Tibial nerve (tissue), 4 donors: ENCODE measurements at regions not wholly inside any gene's neighbourhood (a gene's known extent, or its start where the extent isn't known, plus 50 kb on each side); places are given as distances from the start of the nearest gene placed in this dataset.

Source experiments
- EP300 ChIP-seq, 2 donors: sonication (generic); formaldehyde crosslinking; IDR thresholded peaks; one replicate each; pipeline ENCODE4 v1.6.1; 2017; ENCODE audit warnings: antibody characterized with exemption in 2 of 2, mild to moderate bottlenecking in 1 of 2
- POLR2A ChIP-seq, 2 donors: fragments of 450-650 bp; IDR thresholded peaks; one replicate each; pipeline ENCODE4 v1.6.1; 2017; ENCODE audit warnings: antibody characterized with exemption in 2 of 2, mild to moderate bottlenecking in 2 of 2, moderate library complexity in 2 of 2
- TF ChIP-seq, protein P1 (sequence below), 5 experiments: fragments of 200-600 bp in 3 of 5; fragments of 450-650 bp in 2 of 5; sonication (generic) in 3 of 5; IDR thresholded peaks; one replicate each; pipeline ENCODE4 v1.5.1; 2016 to 2019; ENCODE audit warnings: antibody characterized with exemption in 5 of 5, mild to moderate bottlenecking in 3 of 5, moderate library complexity in 2 of 5

DNA sequence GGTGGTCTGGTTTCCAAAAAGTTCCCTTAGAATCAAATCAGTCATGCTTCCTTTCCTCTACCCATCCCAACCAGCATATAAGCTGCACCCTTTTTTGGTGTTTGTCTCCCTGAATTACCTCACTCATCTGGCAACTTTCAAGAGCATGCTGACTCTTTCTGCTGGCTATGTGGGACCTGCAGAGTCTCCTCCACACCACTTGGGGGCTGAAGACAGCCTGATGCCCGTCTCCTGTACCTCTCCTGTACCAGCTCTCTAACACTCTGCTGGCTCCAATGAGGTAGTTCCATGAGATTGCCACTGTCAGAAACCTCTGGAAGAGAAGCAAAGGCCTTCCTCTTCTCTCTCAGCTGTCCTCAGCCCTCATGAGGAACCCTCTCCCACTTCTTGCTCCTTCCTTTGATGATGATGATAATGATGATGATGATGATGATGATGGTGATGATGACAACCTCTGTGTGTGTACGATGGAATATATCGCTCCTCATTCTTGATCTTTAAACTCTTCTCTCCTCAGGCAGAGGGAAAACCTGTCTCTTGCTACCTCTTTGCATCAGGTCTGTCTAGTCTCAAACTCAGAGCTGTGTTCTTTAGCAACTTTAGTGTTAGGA is 257.5 kb downstream of the ZNF621 start:
- TF ChIP-seq, protein P1, sequence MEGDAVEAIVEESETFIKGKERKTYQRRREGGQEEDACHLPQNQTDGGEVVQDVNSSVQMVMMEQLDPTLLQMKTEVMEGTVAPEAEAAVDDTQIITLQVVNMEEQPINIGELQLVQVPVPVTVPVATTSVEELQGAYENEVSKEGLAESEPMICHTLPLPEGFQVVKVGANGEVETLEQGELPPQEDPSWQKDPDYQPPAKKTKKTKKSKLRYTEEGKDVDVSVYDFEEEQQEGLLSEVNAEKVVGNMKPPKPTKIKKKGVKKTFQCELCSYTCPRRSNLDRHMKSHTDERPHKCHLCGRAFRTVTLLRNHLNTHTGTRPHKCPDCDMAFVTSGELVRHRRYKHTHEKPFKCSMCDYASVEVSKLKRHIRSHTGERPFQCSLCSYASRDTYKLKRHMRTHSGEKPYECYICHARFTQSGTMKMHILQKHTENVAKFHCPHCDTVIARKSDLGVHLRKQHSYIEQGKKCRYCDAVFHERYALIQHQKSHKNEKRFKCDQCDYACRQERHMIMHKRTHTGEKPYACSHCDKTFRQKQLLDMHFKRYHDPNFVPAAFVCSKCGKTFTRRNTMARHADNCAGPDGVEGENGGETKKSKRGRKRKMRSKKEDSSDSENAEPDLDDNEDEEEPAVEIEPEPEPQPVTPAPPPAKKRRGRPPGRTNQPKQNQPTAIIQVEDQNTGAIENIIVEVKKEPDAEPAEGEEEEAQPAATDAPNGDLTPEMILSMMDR (IDR thresholded peaks at IDR 0.05), result no peak
- TF ChIP-seq POLR2A (IDR thresholded peaks at IDR 0.05), result no peak
- no peak for TF ChIP-seq EP300 (IDR thresholded peaks at IDR 0.05)
